ENCODE measurements at regions not wholly inside any gene's neighbourhood (a gene's known extent, or its start where the extent isn't known, plus 50 kb on each side); places are given as distances from the start of the nearest gene placed in this dataset.
"Not testable (repeated sequence)": the region's sequence is repeated elsewhere in the genome, so short reads cannot be mapped to it uniquely, and the experiment has no call there.

DNA sequence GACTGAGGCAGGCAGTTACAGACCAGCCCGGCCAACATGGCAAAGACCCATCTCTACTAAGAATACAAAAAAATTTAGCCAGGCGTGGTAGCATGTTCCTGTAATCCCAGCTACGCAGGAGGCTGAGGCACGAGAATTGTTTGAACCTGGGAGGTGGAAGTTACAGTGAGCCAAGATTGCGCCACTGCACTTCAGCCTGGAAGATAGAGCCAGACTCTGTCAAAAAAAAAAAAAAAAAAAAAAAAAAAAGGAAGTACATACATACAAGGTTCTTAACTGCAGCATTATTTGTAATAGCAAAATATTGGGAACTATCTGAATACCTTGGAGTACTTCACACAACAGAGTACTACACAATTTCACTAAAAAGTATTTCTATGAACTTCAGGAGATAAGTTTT lies 183.5 kb upstream of the OLIG3 start:
- TF ChIP-seq CTCF (IDR thresholded peaks at IDR 0.05; ENCODE audit: unreplicated experiment) = no peak
- Mint-ChIP-seq H3K9me3 (ENCODE audit: unreplicated experiment) (no peaks in the 10 kb centered on the region), H3K27me3 (ENCODE audit: unreplicated experiment) (peaks cover 1% of the 10 kb centered on the region), H3K36me3 (ENCODE audit: low read depth, unreplicated experiment) (no peaks in the 10 kb centered on the region), H3K27ac (ENCODE audit: unreplicated experiment) (no peak overlapping the region), H3K4me1 (ENCODE audit: unreplicated experiment) (peaks cover 2% of the 10 kb centered on the region), H3K4me3 (ENCODE audit: unreplicated experiment) (no peak overlapping the region)
- DNase-seq (ENCODE audit: low spot score) = no peak

DNA sequence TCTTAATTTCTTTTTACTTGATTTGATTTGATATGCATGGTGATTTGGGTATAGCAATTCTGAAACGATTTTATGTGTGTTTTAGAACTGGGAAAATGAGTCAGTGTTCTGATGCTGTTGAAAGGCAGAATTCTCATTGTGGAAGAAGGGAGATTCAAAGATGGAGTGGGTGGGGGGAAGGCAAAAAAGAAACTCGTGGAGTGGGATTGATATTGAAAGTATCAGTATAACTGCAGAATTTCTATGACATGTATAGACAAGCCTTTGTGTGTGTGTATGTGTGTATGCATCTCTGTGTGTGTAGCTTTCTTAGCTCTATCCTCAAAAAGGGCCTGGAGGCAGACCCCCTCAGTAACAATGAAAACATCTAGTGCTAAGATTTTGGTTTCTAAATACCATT lies 184.3 kb upstream of the OLIG3 start:
- H3K27ac Mint-ChIP-seq (ENCODE audit: unreplicated experiment) = no peak overlapping the region
- peaks cover 2% of the 10 kb centered on the region for H3K4me1 Mint-ChIP-seq (ENCODE audit: unreplicated experiment)
- no peak for TF ChIP-seq CTCF (IDR thresholded peaks at IDR 0.05; ENCODE audit: unreplicated experiment)
- no peaks in the 10 kb centered on the region for H3K9me3 Mint-ChIP-seq (ENCODE audit: unreplicated experiment)
- no peak for DNase-seq (ENCODE audit: low spot score)
- H3K36me3 Mint-ChIP-seq (ENCODE audit: low read depth, unreplicated experiment) = no peaks in the 10 kb centered on the region
- H3K4me3 Mint-ChIP-seq (ENCODE audit: unreplicated experiment) = no peak overlapping the region
- peaks cover 1% of the 10 kb centered on the region for H3K27me3 Mint-ChIP-seq (ENCODE audit: unreplicated experiment)

GRCh38 chr6:137680705-137681346 lies 186.2 kb upstream of the TNFAIP3 start:
- no peaks in the 10 kb centered on the region for H3K4me1 Mint-ChIP-seq (ENCODE audit: unreplicated experiment)
- no peak for DNase-seq (ENCODE audit: low spot score)
- H3K4me3 Mint-ChIP-seq (ENCODE audit: unreplicated experiment) = no peak overlapping the region
- H3K36me3 Mint-ChIP-seq (ENCODE audit: low read depth, unreplicated experiment) = no peaks in the 10 kb centered on the region
- H3K27me3 Mint-ChIP-seq (ENCODE audit: unreplicated experiment) = peaks cover 1% of the 10 kb centered on the region
- H3K9me3 Mint-ChIP-seq (ENCODE audit: unreplicated experiment) = no peaks in the 10 kb centered on the region
- H3K27ac Mint-ChIP-seq (ENCODE audit: unreplicated experiment) = no peak overlapping the region
- no peak for TF ChIP-seq CTCF (IDR thresholded peaks at IDR 0.05; ENCODE audit: unreplicated experiment)

DNA sequence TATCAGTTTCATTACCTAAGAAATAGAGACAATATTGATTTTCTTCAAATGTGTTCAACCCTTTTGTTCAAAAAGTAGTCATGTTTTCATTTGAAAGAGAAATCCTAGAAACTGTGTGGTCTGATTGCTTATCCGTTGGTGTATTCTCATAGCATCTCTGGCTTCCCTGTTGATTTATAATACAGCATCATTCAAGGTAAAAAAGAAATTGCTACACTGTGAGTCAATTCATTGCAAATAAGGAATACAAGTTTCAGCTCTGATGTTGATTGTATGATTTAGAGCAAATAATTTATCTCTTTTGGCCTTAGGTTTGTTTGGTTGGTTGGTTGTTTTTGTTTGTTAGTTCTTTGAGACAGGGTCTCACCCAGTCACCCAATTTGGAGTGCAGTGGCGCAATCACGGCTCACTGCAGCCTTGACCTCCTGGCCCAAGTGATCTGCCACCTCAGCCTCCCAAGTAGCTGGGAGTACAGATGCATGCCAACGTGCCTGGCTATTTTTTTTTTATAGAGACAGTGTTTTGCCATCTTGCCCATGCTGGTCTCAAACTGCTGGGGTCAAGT lies 185.5 kb upstream of the TNFAIP3 start:
- H3K36me3 Mint-ChIP-seq (ENCODE audit: low read depth, unreplicated experiment) = no peaks in the 10 kb centered on the region
- peaks cover 1% of the 10 kb centered on the region for H3K27me3 Mint-ChIP-seq (ENCODE audit: unreplicated experiment)
- DNase-seq (ENCODE audit: low spot score) = no peak
- H3K27ac Mint-ChIP-seq (ENCODE audit: unreplicated experiment) = no peak overlapping the region
- no peaks in the 10 kb centered on the region for H3K4me1 Mint-ChIP-seq (ENCODE audit: unreplicated experiment)
- H3K4me3 Mint-ChIP-seq (ENCODE audit: unreplicated experiment) = no peak overlapping the region
- TF ChIP-seq CTCF (IDR thresholded peaks at IDR 0.05; ENCODE audit: unreplicated experiment) = no peak
- no peaks in the 10 kb centered on the region for H3K9me3 Mint-ChIP-seq (ENCODE audit: unreplicated experiment)

- H3K4me1 Mint-ChIP-seq (ENCODE audit: unreplicated experiment); H3K9me3 Mint-ChIP-seq (ENCODE audit: unreplicated experiment); H3K27ac Mint-ChIP-seq (ENCODE audit: unreplicated experiment); H3K36me3 Mint-ChIP-seq (ENCODE audit: low read depth, unreplicated experiment); H3K4me3 Mint-ChIP-seq (ENCODE audit: unreplicated experiment); DNase-seq (ENCODE audit: low spot score); H3K27me3 Mint-ChIP-seq (ENCODE audit: unreplicated experiment): not testable (repeated sequence)
Observed at GRCh38 chr6:137682658-137683057, 184.4 kb upstream of the TNFAIP3 start.

Measured in endothelial cell (in vitro differentiated cells).